Osteoblast (primary cell): ENCODE measurements at regions not wholly inside any gene's neighbourhood (a gene's known extent, or its start where the extent isn't known, plus 50 kb on each side); places are given as distances from the start of the nearest gene placed in this dataset.

ENCODE experiments used
- DNase-seq: peaks from one replicate; pipeline ENCODE4 v3.0.0; 2011; ENCODE audit warnings: low spot score, mixed read lengths; ENCODE audit not compliant: insufficient read length; ENCODE audit errors: missing footprints
- H2AFZ ChIP-seq: 2 replicates; pipeline ENCODE4 v1.6.0; 2011; ENCODE audit warnings: mild to moderate bottlenecking, low read length
- H3K27ac ChIP-seq: 2 replicates; pipeline ENCODE4 v1.5.1; 2011; ENCODE audit warnings: mild to moderate bottlenecking, low read depth, low read length, moderate library complexity
- H3K27me3 ChIP-seq: 2 replicates; pipeline ENCODE4 v1.6.0; 2012; ENCODE audit warnings: mild to moderate bottlenecking, control low read depth, inconsistent platforms, low read length, moderate library complexity; ENCODE audit not compliant: insufficient read depth
- H3K36me3 ChIP-seq: 2 replicates; pipeline ENCODE4 v1.5.1; 2011; ENCODE audit warnings: mild to moderate bottlenecking, low read length, control low read depth, moderate library complexity; ENCODE audit not compliant: insufficient read depth
- H3K4me1 ChIP-seq: 2 replicates; pipeline ENCODE4 v1.5.1; 2011; ENCODE audit warnings: mild to moderate bottlenecking, low read length, control low read depth, moderate library complexity; ENCODE audit not compliant: insufficient read depth
- H3K4me2 ChIP-seq: 2 replicates; pipeline ENCODE4 v1.6.0; 2011; ENCODE audit warnings: mild to moderate bottlenecking, low read length; ENCODE audit not compliant: insufficient read depth
- H3K4me3 ChIP-seq: fragments of 200-600 bp; sonication (generic); 3 replicates; pipeline ENCODE4 v1.5.1; 2012; ENCODE audit warnings: mild to moderate bottlenecking, low read length, inconsistent platforms; ENCODE audit not compliant: insufficient read depth
- H3K79me2 ChIP-seq: 2 replicates; pipeline ENCODE4 v1.6.0; 2012; ENCODE audit warnings: mild to moderate bottlenecking, low read length, control low read depth, inconsistent platforms; ENCODE audit not compliant: insufficient read depth
- H3K9me3 ChIP-seq: 2 replicates; pipeline ENCODE4 v1.5.1; 2011; ENCODE audit warnings: low read depth, low read length, control low read depth
- H4K20me1 ChIP-seq: 2 replicates; pipeline ENCODE4 v1.6.0; 2012; ENCODE audit warnings: mild to moderate bottlenecking, low read length, control low read depth; ENCODE audit not compliant: insufficient read depth
- TF ChIP-seq, protein P1 (sequence below): IDR thresholded peaks from 2 replicates; pipeline ENCODE4 v1.5.1; 2011; ENCODE audit warnings: mild to moderate bottlenecking, low read depth, low read length, moderate library complexity; ENCODE audit errors: extremely low read depth

DNA sequence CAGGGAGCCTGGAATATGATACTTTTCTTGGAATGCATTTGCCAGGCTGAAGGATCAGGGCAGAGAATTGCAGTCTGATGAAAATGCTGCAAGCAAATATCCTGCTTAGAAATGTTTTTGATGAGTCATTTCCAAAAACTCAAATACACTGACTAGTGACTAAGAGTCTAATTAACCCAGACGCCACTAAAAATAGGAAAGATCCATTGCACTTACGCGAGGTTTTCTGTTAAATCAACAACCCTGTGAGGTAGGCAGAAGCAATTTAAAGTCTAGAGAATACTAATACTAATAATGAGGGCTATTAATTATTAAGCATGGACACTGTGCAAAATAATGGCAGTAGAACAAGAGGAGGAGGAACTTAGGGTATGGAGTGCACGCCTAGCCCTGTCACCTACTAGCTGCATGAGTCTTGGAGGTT, 130.1 kb upstream of the DOK5 start:
- Histone ChIP-seq H3K4me1 (peaks cover 37% of the 10 kb centered on the region), H3K4me2 (peak overlapping the region; percentile 76), H2AFZ (no peak overlapping the region), H3K36me3 (no peaks in the 10 kb centered on the region), H3K27ac (peak overlapping the region; percentile 30), H3K27me3 (no peaks in the 10 kb centered on the region), H3K9me3 (no peaks in the 10 kb centered on the region), H3K4me3 (no peak overlapping the region), H3K79me2 (no peaks in the 10 kb centered on the region), H4K20me1 (no peaks in the 10 kb centered on the region)
- DNase-seq: peak; percentile 39
- TF ChIP-seq, protein P1, sequence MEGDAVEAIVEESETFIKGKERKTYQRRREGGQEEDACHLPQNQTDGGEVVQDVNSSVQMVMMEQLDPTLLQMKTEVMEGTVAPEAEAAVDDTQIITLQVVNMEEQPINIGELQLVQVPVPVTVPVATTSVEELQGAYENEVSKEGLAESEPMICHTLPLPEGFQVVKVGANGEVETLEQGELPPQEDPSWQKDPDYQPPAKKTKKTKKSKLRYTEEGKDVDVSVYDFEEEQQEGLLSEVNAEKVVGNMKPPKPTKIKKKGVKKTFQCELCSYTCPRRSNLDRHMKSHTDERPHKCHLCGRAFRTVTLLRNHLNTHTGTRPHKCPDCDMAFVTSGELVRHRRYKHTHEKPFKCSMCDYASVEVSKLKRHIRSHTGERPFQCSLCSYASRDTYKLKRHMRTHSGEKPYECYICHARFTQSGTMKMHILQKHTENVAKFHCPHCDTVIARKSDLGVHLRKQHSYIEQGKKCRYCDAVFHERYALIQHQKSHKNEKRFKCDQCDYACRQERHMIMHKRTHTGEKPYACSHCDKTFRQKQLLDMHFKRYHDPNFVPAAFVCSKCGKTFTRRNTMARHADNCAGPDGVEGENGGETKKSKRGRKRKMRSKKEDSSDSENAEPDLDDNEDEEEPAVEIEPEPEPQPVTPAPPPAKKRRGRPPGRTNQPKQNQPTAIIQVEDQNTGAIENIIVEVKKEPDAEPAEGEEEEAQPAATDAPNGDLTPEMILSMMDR: no peak

DNA sequence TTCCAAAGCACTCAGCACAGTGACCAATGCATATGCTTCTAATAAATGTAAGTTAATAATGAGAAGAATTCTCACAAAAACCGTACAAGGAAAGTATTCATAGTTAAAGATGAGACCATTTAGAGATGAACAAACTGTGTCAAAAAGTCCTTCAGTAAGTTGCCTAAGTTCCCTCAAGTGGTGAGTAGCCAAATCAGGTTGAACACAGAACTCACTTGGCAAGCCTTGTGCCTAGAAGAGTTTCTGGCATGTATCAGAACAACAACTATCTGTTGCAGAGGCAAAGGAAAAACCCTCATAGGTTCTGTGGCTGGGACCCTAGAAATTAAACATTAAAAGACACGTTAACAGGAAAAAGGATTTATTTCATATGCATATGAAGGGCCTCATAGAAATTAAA, 129.6 kb upstream of the DOK5 start:
- DNase-seq: peak; percentile 54
- TF ChIP-seq, protein P1: no peak
- H3K79me2 ChIP-seq: no peaks in the 10 kb centered on the region
- no peaks in the 10 kb centered on the region for H3K9me3 ChIP-seq
- peak overlapping the region; percentile 30 for H3K27ac ChIP-seq
- H3K4me1 ChIP-seq: peaks cover 40% of the 10 kb centered on the region
- peak overlapping the region; percentile 76 for H3K4me2 ChIP-seq
- no peaks in the 10 kb centered on the region for H4K20me1 ChIP-seq
- H3K27me3 ChIP-seq: no peaks in the 10 kb centered on the region
- peak overlapping the region; percentile 39 for H2AFZ ChIP-seq
- H3K36me3 ChIP-seq: no peaks in the 10 kb centered on the region
- no peak overlapping the region for H3K4me3 ChIP-seq

- TF ChIP-seq, protein P1: no peak
- Histone ChIP-seq H3K9me3 (no peaks in the 10 kb centered on the region), H3K4me1 (peaks cover 38% of the 10 kb centered on the region), H2AFZ (no peak overlapping the region), H3K4me2 (no peak overlapping the region), H3K27me3 (no peaks in the 10 kb centered on the region), H3K27ac (no peak overlapping the region), H3K79me2 (no peaks in the 10 kb centered on the region), H3K4me3 (no peak overlapping the region), H3K36me3 (no peaks in the 10 kb centered on the region), H4K20me1 (no peaks in the 10 kb centered on the region)
- DNase-seq: no peak
Observed at GRCh38 chr20:54346276-54346675, 129.1 kb upstream of the DOK5 start.

DNA sequence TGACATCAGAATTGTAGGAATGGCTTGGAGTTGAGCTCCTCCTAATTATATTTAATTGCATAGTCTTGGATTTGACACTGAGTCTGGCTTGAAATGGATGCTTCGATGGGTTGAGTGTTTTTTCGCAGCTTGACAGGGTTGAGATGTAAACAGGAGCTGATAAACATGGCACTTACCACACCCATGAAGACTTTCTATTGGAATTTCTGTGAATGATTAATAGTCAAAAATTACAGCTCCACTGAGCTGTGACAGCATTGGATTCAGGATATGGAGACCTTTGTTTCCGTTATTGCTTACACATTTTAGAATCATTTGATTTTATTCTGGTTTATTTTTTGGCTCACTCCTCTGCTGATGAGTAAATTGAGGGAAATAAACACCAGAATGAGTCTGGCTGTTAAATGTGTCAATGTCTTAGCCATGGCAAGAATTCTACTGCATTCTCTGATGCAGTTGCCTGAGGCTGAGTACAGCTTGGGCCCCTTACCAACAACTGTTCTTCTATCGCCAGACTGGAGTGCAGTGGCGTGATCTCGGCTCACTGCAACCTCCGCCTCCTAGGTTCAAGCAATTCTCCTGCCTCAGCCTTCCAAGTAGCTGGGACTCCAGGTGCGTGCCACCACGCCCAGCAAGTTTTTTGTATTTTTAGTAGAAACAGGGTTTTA, 128.1 kb upstream of the DOK5 start:
- TF ChIP-seq, protein P1: no peak
- Histone ChIP-seq H3K27ac (no peak overlapping the region), H3K27me3 (no peaks in the 10 kb centered on the region), H2AFZ (no peak overlapping the region), H3K4me2 (no peak overlapping the region), H3K9me3 (no peaks in the 10 kb centered on the region), H3K79me2 (no peaks in the 10 kb centered on the region), H4K20me1 (no peaks in the 10 kb centered on the region), H3K4me1 (peaks cover 33% of the 10 kb centered on the region), H3K4me3 (no peak overlapping the region), H3K36me3 (no peaks in the 10 kb centered on the region)
- DNase-seq: no peak
